NCI-H510A treated with DMSO at 0.1 percent for 48 hours (cell line): ENCODE measurements at regions not wholly inside any gene's neighbourhood (a gene's known extent, or its start where the extent isn't known, plus 50 kb on each side); places are given as distances from the start of the nearest gene placed in this dataset.

Experiments
- DNase-seq: peaks from one replicate; lab custom pipeline; 2025; lab: John Stamatoyannopoulos, UW

DNA sequence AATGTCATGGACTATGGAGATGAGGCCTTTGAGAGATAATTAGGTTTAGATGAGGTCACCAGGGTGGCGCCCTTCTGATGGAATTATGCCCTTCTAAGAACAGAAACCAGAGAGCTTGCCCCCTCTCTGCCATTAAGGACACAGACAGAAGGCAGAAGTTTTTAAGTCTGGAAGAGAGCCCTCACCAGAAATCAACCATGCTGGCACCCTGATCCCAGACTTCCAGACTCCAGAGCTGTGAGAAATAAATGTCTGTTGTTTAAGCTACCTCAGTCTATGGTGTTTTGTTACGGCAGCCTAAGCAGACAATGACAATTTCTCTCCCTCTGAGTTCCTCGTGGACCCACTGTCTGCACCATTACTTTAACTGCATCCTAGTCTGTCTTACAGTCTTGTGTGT is 382.0 kb downstream of the GXYLT1 start:
- DNase-seq, result no peak

DNA sequence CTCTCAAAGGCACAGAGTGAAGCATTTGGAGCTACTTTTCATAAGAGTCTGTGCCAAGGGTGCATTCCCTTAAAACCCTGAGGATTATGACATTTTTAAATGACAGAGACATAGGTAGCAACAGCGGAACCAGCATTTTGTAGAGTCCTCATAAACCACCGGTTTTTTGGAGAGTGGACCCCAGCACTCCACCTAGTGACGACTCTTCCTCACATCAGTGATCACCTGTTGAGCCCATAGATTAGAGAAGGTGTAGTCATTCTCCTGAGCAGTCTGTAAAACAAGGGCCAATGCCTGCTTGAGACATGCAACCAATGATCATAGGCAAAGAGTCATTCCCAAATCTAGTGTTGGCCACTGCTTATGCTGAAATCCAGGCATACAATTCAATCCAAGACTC is 399.1 kb downstream of the GXYLT1 start:
- no peak for DNase-seq

DNA sequence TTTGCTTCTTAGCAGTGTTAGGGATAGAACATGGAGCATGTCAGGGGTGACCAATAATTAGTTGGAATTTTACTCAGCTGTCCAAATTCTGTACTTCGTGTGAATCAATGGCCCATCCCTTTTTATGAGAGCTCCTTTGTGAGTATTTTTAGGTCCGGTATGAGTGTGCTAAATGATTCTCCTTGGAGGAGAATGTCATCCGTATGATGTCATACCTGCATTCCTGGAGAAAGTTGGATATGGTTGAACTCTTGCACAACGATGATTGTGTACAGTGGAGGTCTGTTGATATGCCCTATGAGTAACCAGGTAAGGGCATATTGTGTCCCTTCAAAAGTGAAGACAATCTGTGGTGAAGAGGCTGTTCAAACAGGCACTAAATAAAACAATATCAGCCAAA is 400.8 kb downstream of the GXYLT1 start:
- DNase-seq, result no peak

DNA sequence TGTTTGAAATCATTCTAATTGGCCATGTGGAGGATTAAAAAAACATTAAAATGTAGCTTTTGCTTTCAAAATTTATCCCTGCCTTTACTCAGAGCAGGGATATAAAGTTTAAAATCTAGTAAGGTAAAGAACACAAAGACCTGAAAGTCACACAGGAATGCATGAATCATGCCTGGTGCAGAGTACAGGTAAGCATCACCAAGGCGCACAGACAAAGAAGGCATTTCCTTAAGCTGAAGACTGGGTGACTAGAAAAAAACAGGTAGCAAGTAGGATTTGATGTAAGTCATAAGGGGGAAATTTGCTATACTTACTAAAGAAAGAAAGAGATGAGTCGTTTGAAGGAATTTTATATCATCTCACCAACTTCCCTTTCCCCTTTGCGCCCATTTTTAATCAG is 405.6 kb downstream of the GXYLT1 start:
- no peak for DNase-seq

DNA sequence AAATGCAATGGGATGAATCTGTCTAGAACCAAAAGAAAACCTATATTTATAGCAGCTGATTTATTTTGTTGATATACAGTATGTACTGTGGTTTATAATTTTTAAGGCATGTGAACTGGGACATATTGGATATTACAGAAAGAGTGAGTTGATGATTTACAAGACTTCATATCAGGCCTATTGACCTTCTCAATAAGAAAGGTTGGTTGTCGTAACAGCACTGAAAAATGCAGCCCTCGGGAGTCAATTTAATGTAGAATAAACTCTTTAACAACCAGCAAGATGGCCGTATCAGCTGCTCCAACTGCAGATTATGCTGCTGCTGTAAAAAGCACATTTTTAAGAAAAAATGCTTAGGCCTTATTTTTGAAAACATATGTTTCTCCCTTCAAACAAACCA is 407.3 kb downstream of the GXYLT1 start:
- no peak for DNase-seq

DNA sequence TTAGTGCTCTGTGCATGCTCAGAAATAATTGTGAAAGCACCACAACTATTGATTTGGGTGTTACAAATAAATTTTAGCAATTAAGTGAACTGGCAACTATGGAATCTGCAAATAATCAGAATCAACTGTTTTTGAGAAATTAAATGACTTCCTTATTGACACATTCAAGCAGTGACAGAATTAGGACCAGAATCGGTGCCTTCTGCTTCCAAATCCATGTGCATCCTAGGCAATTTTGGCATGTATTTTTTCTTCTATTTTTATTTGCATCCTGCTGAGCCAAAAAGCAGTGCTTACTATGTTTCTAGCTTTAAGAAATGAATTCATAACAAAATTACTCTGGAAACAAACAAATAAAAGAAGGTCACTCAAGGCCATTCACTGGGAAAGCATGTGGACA is 408.2 kb downstream of the GXYLT1 start:
- DNase-seq, result no peak

DNA sequence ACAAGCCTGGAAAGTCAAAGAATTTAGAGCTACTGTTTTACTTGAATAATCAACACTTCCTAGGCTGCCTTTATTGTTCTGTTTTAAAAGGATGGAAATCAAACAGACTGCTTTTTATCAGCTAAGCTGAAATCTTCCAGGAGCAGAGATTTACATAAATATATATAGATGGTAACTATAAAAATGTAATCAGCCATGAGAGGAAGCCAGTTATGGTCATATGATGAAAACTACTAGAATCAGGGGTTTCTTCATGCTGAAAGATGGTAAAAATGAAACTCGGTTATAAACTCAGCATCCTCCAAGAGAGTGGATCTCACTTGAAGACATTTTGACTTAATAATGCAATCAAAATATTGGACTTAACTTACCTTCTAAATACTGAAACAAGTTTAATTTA is 413.0 kb downstream of the GXYLT1 start:
- no peak for DNase-seq

DNA sequence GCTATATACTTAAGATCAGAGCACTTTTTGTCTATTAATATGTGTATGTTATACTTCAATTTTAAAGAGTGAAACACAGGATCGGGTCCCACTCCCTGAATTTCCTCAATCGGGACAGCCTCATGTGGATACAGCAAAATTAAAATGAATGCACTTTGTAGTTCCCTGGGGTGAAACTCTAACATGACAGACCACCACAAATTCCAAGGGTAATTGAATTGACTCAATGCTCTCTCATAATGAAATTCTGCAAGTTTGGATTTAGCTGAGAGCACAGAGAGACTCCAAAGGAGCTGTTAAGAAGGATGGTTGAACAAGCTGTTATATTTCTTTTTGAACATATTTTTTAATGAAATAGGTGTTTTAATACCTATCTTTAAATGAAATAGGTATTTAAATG is 413.6 kb downstream of the GXYLT1 start:
- no peak for DNase-seq

DNA sequence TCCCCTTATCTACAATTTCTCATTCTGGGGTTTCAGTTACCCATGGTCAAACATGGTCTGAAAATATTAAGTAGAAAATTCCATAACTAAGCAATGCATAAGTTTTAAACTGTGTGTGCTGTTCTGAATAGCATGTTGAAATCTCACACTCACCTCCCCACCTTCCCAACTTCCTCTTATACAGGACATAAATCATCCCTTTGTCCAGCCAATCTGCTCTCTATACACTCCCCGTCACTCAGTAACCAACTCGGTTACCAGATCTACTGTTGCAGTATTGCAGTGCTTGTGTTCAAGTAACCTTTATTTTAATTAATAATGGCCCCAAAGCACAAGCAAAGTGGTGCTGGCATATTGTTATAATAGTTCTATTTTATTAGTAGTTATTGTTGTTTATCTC is 420.5 kb downstream of the GXYLT1 start:
- no peak for DNase-seq

DNA sequence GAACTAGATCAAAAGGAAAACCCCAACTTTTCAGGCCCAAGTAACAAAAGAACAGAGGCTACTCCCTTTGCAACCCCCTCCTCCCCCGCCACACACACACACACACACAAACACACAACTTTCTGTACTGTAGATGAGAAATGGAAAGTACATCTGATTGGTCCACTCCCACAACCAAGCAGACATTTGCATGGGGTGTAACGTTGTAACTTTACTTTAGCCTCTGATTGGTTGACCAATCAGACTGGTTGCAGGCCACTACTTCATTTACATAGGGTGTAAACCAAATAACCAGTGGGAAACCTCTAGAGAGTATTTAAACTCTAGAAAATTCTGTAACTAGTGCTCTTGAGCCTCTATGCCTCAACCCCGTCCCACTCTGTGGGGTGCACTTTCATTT is 425.5 kb downstream of the GXYLT1 start:
- no peak for DNase-seq

DNA sequence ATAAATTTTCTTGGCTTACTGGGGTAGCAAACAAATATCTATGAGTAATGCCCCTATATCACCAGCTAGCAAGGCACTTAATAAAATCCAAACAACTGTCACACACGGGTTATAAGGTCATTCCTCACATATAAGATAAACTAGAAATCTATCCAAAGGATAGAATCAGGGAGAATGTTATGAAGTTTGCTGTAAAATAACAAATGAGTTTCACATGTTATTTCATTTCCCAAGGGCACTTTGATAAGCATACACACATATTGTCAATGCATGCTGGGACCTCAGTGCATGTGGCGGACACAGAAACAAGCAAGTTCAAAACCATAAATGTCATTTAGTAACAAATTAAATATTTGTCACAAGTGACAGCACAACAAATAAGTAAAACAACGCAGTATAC is 429.4 kb downstream of the GXYLT1 start:
- no peak for DNase-seq

DNA sequence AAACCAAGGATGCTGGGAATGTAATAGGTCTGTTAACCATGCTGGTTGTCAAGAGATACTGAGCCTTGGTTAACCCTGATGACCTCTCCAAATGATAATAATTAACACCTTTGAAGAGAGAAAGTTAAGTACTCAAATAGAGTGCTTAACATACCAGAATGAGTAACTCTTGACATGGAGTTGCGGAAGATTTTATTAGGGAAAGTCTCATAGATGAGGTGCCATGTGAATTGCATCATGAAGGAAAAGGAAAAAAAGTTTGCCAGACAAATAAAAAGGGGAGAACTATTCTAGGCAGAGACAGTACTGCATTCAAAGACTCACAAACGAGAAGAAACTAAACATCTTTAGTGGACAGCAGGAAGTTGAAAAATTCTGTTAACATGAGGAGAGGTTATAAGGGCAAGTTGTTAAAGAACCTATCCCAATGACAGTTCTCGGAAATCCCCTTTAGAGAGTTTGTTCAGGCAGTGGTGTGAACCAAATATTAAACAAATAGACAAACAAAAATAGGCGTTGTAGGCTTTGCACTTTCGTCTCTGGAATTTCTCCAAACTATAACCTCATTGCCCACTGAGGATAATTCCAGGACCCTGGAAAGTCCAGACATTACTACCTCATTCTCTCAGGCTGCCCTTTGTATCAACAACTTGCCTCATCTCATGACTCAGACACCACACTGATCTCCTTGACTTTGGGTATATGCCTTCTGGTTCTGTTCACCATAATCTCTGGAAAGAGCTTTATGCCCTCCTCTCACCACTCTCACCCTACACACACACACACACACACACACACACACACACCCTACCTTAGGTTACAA is 435.0 kb downstream of the GXYLT1 start:
- no peak for DNase-seq

DNA sequence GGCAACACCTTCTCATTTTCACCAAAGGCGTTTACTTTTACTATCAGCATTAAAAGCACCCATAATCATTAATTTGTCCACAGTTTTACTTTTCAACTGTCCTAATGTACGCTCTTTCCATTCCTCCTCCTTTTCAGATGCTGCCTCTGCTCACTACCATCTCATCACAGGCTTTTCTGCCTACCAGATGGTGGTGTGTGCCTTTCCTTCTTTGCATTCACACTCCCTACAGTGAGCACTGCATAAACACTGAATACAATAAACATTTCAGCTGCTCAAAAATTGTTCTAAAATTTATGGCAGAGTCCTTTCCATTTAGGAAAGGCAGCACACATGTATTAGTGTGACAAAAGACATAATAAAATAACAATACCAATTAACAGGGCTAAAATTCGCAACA is 435.7 kb downstream of the GXYLT1 start:
- no peak for DNase-seq

DNA sequence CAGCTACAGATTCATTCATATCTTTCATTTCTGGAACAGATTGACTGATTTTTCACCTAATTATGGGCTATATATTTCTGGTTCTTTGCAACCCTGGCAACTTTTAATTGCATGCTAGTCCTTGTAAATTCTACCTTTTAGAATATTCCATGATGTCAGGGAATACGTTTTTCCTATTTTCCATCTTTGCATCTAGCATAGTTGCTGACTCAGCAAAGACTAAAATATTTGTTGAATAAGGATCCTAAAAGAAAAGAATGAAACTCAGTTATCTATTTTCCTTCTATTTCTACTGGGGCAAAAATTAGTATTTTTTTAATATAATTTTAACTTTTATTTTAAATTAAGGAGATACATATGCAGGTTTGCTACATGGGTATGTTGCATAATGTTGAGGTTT is 438.3 kb downstream of the GXYLT1 start:
- no peak for DNase-seq

DNA sequence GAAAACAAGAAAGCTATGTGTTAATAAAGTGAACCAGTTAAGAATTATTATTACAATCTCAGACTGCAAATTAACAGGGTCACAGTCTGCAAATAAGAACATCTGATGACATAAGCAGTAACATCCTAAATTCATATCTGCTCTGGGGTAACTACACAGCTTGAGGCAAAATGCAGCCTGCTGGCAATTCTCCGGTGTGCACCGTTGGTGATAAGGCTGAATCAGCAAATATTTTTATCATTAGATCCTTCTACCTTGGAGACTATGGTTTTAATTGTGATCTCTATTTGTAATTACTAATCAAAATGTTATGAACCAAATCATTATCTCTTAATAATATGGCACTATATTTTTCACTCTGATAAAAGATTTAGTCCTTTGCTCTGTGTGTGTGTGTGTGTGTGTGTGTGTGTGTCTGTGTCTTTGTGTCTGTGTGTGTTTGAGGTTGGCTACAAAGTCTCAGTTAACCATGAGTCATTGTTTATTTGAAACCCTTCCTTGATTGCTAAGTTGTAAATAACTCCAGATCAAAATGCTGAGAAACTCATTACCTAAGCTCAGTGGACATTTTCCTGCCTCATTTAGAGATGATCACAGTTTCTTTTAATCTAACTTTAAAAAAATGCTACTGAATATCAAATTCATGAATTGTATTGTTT is 442.6 kb downstream of the GXYLT1 start:
- no peak for DNase-seq

DNA sequence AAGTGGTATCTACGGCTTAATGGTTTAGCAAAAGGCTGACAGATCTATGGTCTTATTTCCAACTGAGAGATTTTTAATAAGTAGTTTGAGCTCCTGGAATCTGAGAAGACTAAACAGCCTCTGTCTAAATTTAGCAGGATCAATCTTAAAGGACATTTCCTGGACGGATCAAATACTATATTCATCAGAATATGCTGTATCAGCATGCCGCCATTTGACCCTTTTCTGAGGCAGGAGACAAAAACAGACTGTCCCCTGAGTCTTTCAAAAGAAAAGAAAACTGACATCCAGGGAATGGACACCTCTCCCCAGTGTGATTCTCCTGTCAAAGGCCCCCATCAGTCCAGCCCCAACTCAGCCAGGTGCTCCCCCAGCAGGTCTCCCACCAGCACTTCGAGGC is 443.7 kb downstream of the GXYLT1 start:
- no peak for DNase-seq

DNA sequence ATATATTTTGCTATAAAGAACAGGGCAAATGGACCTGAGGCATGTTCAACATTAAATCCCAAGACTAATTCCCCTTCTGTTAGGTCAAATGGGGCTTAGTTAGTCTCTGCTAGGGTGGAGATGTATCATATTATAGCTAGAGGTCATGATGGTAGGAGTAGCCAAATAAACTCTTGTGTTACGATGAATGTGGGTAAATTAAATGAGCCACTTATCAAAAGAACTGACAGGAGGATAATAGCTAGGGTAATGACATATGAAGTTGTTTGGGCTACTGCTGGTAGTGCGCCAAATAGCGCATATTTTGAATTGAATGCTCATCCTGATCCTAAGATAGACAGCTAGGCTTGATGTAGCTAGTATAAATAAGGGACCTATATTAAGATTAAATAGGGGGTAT is 445.0 kb downstream of the GXYLT1 start:
- no peak for DNase-seq

DNA sequence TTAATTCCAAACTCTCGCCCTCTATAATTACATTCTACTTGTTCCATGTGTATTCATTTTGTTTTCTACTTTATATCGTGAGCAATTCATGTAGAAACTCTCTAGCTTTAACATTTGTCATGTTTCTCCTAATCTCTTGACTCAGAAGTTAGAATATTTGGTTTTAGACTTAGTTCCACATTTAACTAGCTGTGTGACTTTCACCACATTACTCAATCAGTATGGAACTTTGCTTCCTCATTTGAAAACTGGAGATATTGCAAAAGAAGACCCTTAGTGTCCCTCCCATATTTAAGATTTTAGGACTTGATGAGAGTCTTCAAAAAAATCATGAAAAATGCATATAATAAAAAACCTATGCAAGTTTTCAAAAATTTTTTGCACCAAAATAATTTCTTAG is 447.5 kb downstream of the GXYLT1 start:
- DNase-seq, result no peak

DNA sequence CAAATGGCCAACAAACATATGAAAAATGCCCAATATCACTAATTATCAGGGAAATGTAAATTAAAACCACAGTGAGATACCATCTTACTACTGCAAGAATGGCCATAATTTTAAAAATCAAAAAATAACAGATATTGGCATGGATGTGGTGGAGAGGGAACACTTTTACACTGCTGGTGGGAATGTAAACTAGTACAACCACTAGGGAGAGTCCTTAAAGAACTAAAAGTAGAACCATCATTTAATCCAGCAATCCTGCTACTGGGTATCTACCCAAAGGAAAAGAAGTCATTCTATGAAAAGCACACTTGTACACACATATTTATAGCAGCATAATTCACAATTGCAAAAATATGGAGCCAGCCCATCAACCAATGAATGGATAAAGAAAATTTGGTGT is 459.7 kb downstream of the GXYLT1 start:
- DNase-seq, result peak; percentile 36

DNA sequence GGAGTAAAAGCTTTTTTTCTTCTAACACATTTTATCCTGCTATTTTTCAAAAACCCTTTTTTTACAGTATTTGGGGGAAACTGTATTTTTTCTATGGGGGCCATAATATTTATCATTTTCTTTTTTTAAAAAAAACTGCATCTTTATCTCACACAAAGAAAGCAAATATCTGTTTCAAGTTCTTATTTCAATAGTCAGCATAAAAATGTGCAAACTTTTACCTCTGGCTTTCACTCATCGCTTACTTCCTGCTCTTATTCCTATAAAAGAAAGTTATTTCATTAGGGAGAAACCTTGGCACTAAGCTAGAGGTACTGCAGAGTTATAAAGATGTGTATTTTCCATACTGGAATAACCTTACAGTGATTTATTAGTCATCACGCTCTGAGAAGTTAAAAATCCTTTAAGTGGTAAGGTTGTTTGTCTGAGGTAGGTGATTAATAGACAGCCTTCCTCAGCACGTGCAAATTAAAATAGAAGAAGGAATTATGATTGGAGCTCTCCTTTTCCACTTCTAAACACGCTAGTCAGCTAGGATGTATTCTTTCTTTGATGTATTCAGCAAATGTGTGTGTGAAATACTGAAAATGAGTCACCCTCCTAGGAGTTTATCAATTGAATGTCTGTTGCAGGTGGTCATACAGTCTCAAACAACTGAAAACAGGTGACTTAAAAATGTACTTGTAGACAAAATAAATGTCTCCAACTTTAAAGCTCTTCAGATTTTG is 461.0 kb downstream of the GXYLT1 start:
- DNase-seq, result no peak

DNA sequence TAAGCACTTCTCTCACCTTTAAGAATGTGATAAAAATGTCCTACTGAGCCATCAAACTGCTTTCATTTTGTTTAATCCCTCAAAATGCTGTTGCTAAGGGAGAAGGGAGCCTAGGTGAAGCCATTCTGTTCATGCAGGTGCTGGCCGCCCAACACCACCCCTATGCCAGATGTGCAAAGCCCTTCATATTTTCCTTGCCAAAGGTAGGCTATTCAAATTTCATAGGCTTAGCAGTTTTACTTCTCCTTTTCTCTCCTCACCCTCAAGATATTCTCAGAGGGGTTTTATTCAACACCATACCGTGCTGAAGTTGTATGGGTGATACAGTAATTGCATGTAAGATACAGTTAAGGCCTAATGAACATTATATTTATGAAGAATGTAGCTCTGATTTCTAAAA is 461.7 kb downstream of the GXYLT1 start:
- no peak for DNase-seq

DNA sequence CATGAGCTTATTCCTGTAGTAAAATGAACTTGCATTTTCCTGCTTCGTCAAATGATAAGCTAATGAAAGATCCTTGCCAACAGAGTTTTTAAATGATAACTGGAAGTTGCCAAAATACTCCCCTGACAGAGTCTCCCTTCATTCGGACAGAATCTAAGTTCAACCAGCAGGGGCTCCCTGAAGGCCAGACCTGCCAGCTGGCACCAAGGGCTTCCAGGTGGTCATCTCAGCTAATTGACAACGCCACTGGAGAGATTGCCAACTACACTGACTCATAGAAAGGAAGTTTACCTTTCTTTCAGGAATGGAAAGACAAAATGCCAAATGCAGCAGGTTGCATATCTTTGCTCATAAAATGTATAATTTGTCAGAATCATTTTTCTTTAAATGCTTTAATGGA is 462.8 kb downstream of the GXYLT1 start:
- DNase-seq, result no peak

DNA sequence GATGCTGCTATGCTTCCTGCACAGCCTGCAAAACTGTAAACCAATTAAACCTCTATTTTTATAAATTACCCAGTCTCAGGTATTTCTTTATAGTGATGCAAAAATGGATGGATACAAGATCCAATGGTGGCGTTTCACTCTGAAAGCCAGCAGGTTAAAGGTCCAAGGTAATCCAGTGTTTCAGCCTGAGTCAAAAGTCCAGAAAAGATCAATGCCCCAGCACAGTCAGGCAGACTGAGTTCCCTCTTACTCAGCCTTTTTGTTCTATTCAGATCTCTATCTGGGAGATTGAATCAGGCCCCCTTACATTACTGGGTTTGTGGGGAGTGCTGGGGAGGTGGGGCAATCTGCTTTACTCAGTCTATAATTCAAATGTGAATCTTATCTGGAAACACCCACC is 464.5 kb downstream of the GXYLT1 start:
- DNase-seq, result no peak
